ENCODE measurements at regions not wholly inside any gene's neighbourhood (a gene's known extent, or its start where the extent isn't known, plus 50 kb on each side); places are given as distances from the start of the nearest gene placed in this dataset.

- Histone ChIP-seq H3K27me3 (no peaks in the 10 kb centered on the region), H3K9me3 (no peaks in the 10 kb centered on the region), H3K36me3 (no peaks in the 10 kb centered on the region), H3K4me1 (no peaks in the 10 kb centered on the region), H3K27ac (no peak overlapping the region), H3K4me3 (no peak overlapping the region)
- no peak for ATAC-seq
- no peak for DNase-seq
- FAIRE-seq: no peak
- intact Hi-C loops (cut with DNase I): loop anchor here in 1 of 3 donors (10.0 kb wide), 1 partner anchor 61 kb away; no protein-coding TSS in a partner anchor
- TF ChIP-seq CTCF (IDR thresholded peaks at IDR 0.05): no peak
- WGBS, 2 donors: 67 to 80% methylated on average over 2 of the region's 2 CpGs
These were observed 465.4 kb upstream of the PBX1 start for GRCh38 chr1:164093543-164093942.

GRCh38 chr1:164101802-164102201 lies 457.2 kb upstream of the PBX1 start:
- WGBS, 2 donors: 88 to 98% methylated on average over 2 of the region's 2 CpGs
- ATAC-seq: no peak

GRCh38 chr1:164131949-164132348 lies 427.0 kb upstream of the PBX1 start:
- no peaks in the 10 kb centered on the region for H3K27me3 ChIP-seq

More at GRCh38 chr1:164101802-164102201, 457.2 kb upstream of the PBX1 start:
- Histone ChIP-seq H3K4me1 (peaks cover 0 to 3% (median 0%) of the 10 kb centered on the region in 3 donors), H3K4me3 (no peak overlapping the region), H3K27ac (no peak overlapping the region), H3K9me3 (no peaks in the 10 kb centered on the region), H3K27me3 (no peaks in the 10 kb centered on the region), H3K36me3 (no peaks in the 10 kb centered on the region)
- DNase-seq (no peak), FAIRE-seq (no peak)
- intact Hi-C loops (cut with DNase I): no loop called here
- TF ChIP-seq CTCF (IDR thresholded peaks at IDR 0.05): no peak

GRCh38 chr1:164137273-164137925 lies 421.6 kb upstream of the PBX1 start:
- Histone ChIP-seq H3K4me1 (no peaks in the 10 kb centered on the region), H3K9me3 (no peaks in the 10 kb centered on the region), H3K27ac (no peak overlapping the region), H3K36me3 (no peaks in the 10 kb centered on the region), H3K27me3 (no peaks in the 10 kb centered on the region), H3K4me3 (no peak overlapping the region)
- 83 to 93% methylated on average over 3 of the region's 3 CpGs for WGBS, 2 donors
- TF ChIP-seq CTCF (IDR thresholded peaks at IDR 0.05): no peak
- ATAC-seq (no peak), FAIRE-seq (no peak), DNase-seq (no peak)
- intact Hi-C loops (cut with DNase I): no loop called here

More at GRCh38 chr1:164131949-164132348, 427.0 kb upstream of the PBX1 start:
- no peaks in the 10 kb centered on the region for H3K4me1 ChIP-seq
- WGBS, 2 donors: 77 to 87% methylated on average over 1 of the region's 1 CpG
- intact Hi-C loops (cut with DNase I): no loop called here
- H3K36me3 ChIP-seq: no peaks in the 10 kb centered on the region
- TF ChIP-seq CTCF (IDR thresholded peaks at IDR 0.05): no peak
- DNase-seq (no peak), FAIRE-seq (no peak), ATAC-seq (no peak)
- H3K9me3 ChIP-seq: no peaks in the 10 kb centered on the region
- no peak overlapping the region for H3K27ac ChIP-seq
- no peak overlapping the region for H3K4me3 ChIP-seq

- ATAC-seq: no peak
- Histone ChIP-seq H3K27ac (no peak overlapping the region), H3K9me3 (no peaks in the 10 kb centered on the region), H3K36me3 (no peaks in the 10 kb centered on the region), H3K4me1 (no peaks in the 10 kb centered on the region), H3K27me3 (no peaks in the 10 kb centered on the region), H3K4me3 (no peak overlapping the region)
- no peak for DNase-seq
- no peak for FAIRE-seq
- WGBS, 2 donors: 43 to 46% methylated on average over 8 of the region's 8 CpGs
- no peak for TF ChIP-seq CTCF (IDR thresholded peaks at IDR 0.05)
- intact Hi-C loops (cut with DNase I): no loop called here
These were observed 417.2 kb upstream of the PBX1 start for GRCh38 chr1:164141797-164142196.
